WTC11 (cell line): ENCODE measurements at regions not wholly inside any gene's neighbourhood (a gene's known extent, or its start where the extent isn't known, plus 50 kb on each side); places are given as distances from the start of the nearest gene placed in this dataset.

Experiments used
- ATAC-seq: fragments of 200-7000 bp; cut with Tn5 transposase; 2 replicates; pipeline ENCODE4 v1.10.0; 2021; ENCODE audit warnings: mild to moderate bottlenecking, moderate library complexity
- CTCF ChIA-PET: fragments of 300-600 bp; sonication (Branson Sonifier 250); formaldehyde crosslinking; loops from one replicate; lab custom pipeline; 2021; ENCODE audit warnings: antibody characterized with exemption; lab: Charles Lee
- POLR2A ChIA-PET: fragments of 350-600 bp; sonication (Branson Sonifier 250); formaldehyde crosslinking; loops from one replicate; lab custom pipeline; 2021; ENCODE audit warnings: antibody characterized with exemption; lab: Charles Lee
- DNase-seq: peaks from one replicate; pipeline ENCODE4 v3.0.0; 2021; ENCODE audit warnings: low spot score
- H3K27ac Mint-ChIP-seq: 2 replicates; pipeline ENCODE4 v1.8.0; 2021; ENCODE audit warnings: mixed read lengths
- H3K27me3 Mint-ChIP-seq: 2 replicates; pipeline ENCODE4 v1.8.0; 2021; ENCODE audit warnings: low read depth, mild to moderate bottlenecking, moderate library complexity, mixed read lengths
- H3K36me3 Mint-ChIP-seq: 2 replicates; pipeline ENCODE4 v1.8.0; 2021; ENCODE audit warnings: mixed read lengths
- H3K4me1 Mint-ChIP-seq: 2 replicates; pipeline ENCODE4 v1.8.0; 2022; ENCODE audit warnings: mixed read lengths
- H3K4me3 Mint-ChIP-seq: 2 replicates; pipeline ENCODE4 v1.8.0; 2021; ENCODE audit warnings: mild to moderate bottlenecking, moderate library complexity, mixed read lengths
- H3K9me3 Mint-ChIP-seq: 2 replicates; pipeline ENCODE4 v1.8.0; 2021; ENCODE audit warnings: mixed read lengths
- CBFB ChIP-seq: sonication (generic); formaldehyde crosslinking; IDR thresholded peaks from 2 replicates; pipeline ENCODE4 v1.8.1; 2022; ENCODE audit warnings: mild to moderate bottlenecking, low read depth, missing genetic modification reagents
- GABPB1 ChIP-seq: sonication (generic); formaldehyde crosslinking; IDR thresholded peaks from 2 replicates; pipeline ENCODE4 v1.8.1; 2023; ENCODE audit warnings: mild to moderate bottlenecking, missing genetic modification reagents
- JAZF1 ChIP-seq: fragments of 250-450 bp; sonication (Bioruptor Pico); IDR thresholded peaks from 2 replicates; pipeline ENCODE4 v1.9.0; 2021; ENCODE audit warnings: moderate library complexity, mild to moderate bottlenecking, inconsistent platforms
- NFATC4 ChIP-seq: fragments of 250-450 bp; sonication (Bioruptor Pico); IDR thresholded peaks from 2 replicates; pipeline ENCODE4 v1.9.0; 2021; ENCODE audit warnings: mild to moderate bottlenecking
- NFYB ChIP-seq: sonication (generic); formaldehyde crosslinking; conservative IDR thresholded peaks from 2 replicates; pipeline ENCODE4 v1.8.0; 2022; ENCODE audit warnings: low read depth, missing genetic modification reagents
- NR1H2 ChIP-seq: sonication (generic); formaldehyde crosslinking; IDR thresholded peaks from 2 replicates; pipeline ENCODE4 v1.9.0; 2021; ENCODE audit warnings: mild to moderate bottlenecking, moderate library complexity, missing genetic modification reagents
- NR2C2 ChIP-seq: sonication (generic); formaldehyde crosslinking; IDR thresholded peaks from 2 replicates; pipeline ENCODE4 v1.8.0; 2022; ENCODE audit warnings: mild to moderate bottlenecking, missing genetic modification reagents
- SMAD3 ChIP-seq: sonication (generic); formaldehyde crosslinking; IDR thresholded peaks from 2 replicates; pipeline ENCODE4 v1.8.0; 2022; ENCODE audit warnings: missing genetic modification reagents, mild to moderate bottlenecking, borderline replicate concordance
- SOX15 ChIP-seq: fragments of 250-450 bp; sonication (Bioruptor Pico); IDR thresholded peaks from 2 replicates; pipeline ENCODE4 v1.9.0; 2021; ENCODE audit warnings: mild to moderate bottlenecking
- ZNF219 ChIP-seq: sonication (generic); formaldehyde crosslinking; IDR thresholded peaks from 2 replicates; pipeline ENCODE4 v1.8.0; 2023; ENCODE audit warnings: missing genetic modification reagents, mild to moderate bottlenecking, borderline replicate concordance
- ZNF232 ChIP-seq: sonication (generic); formaldehyde crosslinking; IDR thresholded peaks from 2 replicates; pipeline ENCODE4 v1.8.0; 2022; ENCODE audit warnings: mild to moderate bottlenecking, missing genetic modification reagents
- ZNF317 ChIP-seq: sonication (generic); formaldehyde crosslinking; IDR thresholded peaks from 2 replicates; pipeline ENCODE4 v1.8.1; 2023; ENCODE audit warnings: low read depth, mild to moderate bottlenecking, moderate library complexity, missing genetic modification reagents, borderline replicate concordance
- ZNF396 ChIP-seq: fragments of 250-450 bp; sonication (Bioruptor Pico); IDR thresholded peaks from 2 replicates; pipeline ENCODE4 v1.8.0; 2021; ENCODE audit warnings: mild to moderate bottlenecking, moderate library complexity, borderline replicate concordance
- TF ChIP-seq, protein P1 (sequence below): sonication (generic); formaldehyde crosslinking; IDR thresholded peaks from 2 replicates; pipeline ENCODE4 v1.8.1; 2023; ENCODE audit warnings: mild to moderate bottlenecking, missing genetic modification reagents, moderate library complexity
- TF ChIP-seq, protein P2 (sequence below): sonication (generic); formaldehyde crosslinking; IDR thresholded peaks from 2 replicates; pipeline ENCODE4 v1.8.1; 2023; ENCODE audit warnings: mild to moderate bottlenecking, moderate library complexity, missing genetic modification reagents
- TF ChIP-seq, protein P3 (sequence below): fragments of 250-450 bp; sonication (Bioruptor Pico); IDR thresholded peaks from 2 replicates; pipeline ENCODE4 v2.1.2; 2022; ENCODE audit warnings: mild to moderate bottlenecking, moderate library complexity
- TF ChIP-seq, protein P4 (sequence below): sonication (generic); formaldehyde crosslinking; IDR thresholded peaks from 2 replicates; pipeline ENCODE4 v1.8.1; 2022; ENCODE audit warnings: low read depth, mild to moderate bottlenecking, moderate library complexity, missing genetic modification reagents, borderline replicate concordance
- TF ChIP-seq, protein P5 (sequence below): sonication (generic); formaldehyde crosslinking; IDR thresholded peaks from 2 replicates; pipeline ENCODE4 v1.8.1; 2022; ENCODE audit warnings: mild to moderate bottlenecking, moderate library complexity, missing genetic modification reagents
- TF ChIP-seq, protein P6 (sequence below): fragments of 250-450 bp; sonication (Bioruptor Pico); IDR thresholded peaks from 2 replicates; pipeline ENCODE4 v1.8.0; 2021; ENCODE audit warnings: mild to moderate bottlenecking
- TF ChIP-seq, protein P7 (sequence below): sonication (generic); formaldehyde crosslinking; IDR thresholded peaks from 2 replicates; pipeline ENCODE4 v1.8.0; 2023; ENCODE audit warnings: missing genetic modification reagents

DNA sequence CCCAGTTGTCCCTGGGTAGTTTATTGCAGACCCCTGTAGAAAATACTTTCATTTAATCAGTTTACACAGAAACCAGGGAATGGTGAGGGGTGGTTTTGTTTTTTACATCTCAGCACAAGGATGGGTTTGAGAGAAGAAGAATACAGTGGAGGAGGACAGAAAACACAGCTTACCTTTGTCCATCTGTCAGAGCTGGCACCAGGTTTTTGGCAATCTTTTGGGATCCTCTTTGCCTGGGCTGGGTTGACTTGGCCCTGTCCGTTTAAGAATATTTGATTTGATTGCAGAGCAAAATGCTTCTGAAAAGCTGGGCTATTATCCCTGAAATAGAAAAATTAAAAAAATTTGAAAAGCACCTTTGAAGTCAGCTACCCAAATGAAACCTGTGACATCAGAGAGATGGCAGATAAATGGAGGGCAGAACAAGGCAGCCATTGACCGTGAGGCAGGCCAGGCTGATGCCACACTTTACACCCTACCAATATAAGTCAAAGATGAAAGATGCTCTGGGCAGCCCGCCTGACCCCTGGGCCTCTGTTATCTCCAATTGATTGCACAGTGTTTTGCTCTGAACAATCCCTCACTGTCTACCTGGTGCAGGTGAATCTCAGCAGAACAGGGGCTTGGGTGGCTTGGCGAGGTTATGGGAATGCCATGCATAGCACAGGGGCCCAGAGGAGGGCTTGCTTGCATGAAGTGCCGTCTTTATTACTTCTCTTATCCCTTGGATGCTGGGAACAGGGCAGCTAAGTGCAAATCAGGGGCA lies 218.8 kb downstream of the LMX1A start:
- no peak overlapping the region for H3K4me3 Mint-ChIP-seq
- ATAC-seq = no peak

DNA sequence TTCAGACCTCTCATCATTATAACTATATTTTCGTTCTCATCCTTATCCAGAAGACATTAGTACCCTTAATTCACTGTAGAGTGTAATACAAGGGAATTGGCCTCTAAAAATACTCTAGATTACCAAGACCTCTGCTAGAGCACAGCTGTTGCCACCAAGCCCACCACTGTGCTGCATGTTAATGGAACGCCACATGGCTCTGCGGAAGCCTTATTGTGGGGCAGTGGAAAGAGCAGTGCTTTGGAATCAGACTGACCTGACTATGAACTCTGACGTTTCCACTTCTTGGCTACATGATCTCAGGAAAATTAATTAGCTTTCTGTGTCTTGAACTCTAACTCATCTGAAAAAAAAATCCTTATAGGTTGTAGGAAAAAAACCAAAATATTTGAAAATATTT lies 222.1 kb downstream of the LMX1A start:
- Mint-ChIP-seq H3K4me1 (peaks cover 1% of the 10 kb centered on the region; the same call in 1 of the 2 replicates), H3K9me3 (no peaks in the 10 kb centered on the region), H3K4me3 (no peak overlapping the region)
- CTCF ChIA-PET = interaction anchor here (1.0 kb wide), 1 partner anchor 11 kb away, joined by 4 read pairs; no protein-coding TSS in a partner anchor
- ATAC-seq = no peak
- TF ChIP-seq GABPB1 (CRISPR knock-in tag) (no peak), ZNF232 (CRISPR knock-in tag) (no peak), NFYB (no peak), JAZF1 (CRISPR knock-in tag) (no peak), SOX15 (CRISPR knock-in tag) (no peak), SMAD3 (no peak), NR2C2 (no peak), NR1H2 (CRISPR knock-in tag) (no peak), ZNF219 (CRISPR knock-in tag) (no peak), ZNF317 (CRISPR knock-in tag) (no peak), CBFB (CRISPR knock-in tag) (no peak), ZNF396 (CRISPR knock-in tag) (no peak), NFATC4 (CRISPR knock-in tag) (no peak)
- TF ChIP-seq, protein P1, sequence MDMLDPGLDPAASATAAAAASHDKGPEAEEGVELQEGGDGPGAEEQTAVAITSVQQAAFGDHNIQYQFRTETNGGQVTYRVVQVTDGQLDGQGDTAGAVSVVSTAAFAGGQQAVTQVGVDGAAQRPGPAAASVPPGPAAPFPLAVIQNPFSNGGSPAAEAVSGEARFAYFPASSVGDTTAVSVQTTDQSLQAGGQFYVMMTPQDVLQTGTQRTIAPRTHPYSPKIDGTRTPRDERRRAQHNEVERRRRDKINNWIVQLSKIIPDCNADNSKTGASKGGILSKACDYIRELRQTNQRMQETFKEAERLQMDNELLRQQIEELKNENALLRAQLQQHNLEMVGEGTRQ (CRISPR knock-in tag) = no peak
- TF ChIP-seq, protein P2, sequence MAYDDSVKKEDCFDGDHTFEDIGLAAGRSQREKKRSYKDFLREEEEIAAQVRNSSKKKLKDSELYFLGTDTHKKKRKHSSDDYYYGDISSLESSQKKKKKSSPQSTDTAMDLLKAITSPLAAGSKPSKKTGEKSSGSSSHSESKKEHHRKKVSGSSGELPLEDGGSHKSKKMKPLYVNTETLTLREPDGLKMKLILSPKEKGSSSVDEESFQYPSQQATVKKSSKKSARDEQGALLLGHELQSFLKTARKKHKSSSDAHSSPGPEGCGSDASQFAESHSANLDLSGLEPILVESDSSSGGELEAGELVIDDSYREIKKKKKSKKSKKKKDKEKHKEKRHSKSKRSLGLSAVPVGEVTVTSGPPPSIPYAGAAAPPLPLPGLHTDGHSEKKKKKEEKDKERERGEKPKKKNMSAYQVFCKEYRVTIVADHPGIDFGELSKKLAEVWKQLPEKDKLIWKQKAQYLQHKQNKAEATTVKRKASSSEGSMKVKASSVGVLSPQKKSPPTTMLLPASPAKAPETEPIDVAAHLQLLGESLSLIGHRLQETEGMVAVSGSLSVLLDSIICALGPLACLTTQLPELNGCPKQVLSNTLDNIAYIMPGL = no peak
- TF ChIP-seq, protein P3, sequence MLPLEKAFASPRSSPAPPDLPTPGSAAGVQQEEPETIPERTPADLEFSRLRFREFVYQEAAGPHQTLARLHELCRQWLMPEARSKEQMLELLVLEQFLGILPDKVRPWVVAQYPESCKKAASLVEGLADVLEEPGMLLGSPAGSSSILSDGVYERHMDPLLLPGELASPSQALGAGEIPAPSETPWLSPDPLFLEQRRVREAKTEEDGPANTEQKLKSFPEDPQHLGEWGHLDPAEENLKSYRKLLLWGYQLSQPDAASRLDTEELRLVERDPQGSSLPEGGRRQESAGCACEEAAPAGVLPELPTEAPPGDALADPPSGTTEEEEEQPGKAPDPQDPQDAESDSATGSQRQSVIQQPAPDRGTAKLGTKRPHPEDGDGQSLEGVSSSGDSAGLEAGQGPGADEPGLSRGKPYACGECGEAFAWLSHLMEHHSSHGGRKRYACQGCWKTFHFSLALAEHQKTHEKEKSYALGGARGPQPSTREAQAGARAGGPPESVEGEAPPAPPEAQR (CRISPR knock-in tag) = no peak
- TF ChIP-seq, protein P4, sequence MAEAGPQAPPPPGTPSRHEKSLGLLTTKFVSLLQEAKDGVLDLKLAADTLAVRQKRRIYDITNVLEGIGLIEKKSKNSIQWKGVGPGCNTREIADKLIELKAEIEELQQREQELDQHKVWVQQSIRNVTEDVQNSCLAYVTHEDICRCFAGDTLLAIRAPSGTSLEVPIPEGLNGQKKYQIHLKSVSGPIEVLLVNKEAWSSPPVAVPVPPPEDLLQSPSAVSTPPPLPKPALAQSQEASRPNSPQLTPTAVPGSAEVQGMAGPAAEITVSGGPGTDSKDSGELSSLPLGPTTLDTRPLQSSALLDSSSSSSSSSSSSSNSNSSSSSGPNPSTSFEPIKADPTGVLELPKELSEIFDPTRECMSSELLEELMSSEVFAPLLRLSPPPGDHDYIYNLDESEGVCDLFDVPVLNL (CRISPR knock-in tag) = no peak
- TF ChIP-seq, protein P5, sequence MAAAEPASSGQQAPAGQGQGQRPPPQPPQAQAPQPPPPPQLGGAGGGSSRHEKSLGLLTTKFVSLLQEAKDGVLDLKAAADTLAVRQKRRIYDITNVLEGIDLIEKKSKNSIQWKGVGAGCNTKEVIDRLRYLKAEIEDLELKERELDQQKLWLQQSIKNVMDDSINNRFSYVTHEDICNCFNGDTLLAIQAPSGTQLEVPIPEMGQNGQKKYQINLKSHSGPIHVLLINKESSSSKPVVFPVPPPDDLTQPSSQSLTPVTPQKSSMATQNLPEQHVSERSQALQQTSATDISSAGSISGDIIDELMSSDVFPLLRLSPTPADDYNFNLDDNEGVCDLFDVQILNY (CRISPR knock-in tag) = no peak
- TF ChIP-seq, protein P6, sequence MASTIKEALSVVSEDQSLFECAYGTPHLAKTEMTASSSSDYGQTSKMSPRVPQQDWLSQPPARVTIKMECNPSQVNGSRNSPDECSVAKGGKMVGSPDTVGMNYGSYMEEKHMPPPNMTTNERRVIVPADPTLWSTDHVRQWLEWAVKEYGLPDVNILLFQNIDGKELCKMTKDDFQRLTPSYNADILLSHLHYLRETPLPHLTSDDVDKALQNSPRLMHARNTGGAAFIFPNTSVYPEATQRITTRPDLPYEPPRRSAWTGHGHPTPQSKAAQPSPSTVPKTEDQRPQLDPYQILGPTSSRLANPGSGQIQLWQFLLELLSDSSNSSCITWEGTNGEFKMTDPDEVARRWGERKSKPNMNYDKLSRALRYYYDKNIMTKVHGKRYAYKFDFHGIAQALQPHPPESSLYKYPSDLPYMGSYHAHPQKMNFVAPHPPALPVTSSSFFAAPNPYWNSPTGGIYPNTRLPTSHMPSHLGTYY (CRISPR knock-in tag) = no peak
- TF ChIP-seq, protein P7, sequence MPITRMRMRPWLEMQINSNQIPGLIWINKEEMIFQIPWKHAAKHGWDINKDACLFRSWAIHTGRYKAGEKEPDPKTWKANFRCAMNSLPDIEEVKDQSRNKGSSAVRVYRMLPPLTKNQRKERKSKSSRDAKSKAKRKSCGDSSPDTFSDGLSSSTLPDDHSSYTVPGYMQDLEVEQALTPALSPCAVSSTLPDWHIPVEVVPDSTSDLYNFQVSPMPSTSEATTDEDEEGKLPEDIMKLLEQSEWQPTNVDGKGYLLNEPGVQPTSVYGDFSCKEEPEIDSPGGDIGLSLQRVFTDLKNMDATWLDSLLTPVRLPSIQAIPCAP (CRISPR knock-in tag) = no peak
- TF ChIP-seq, all 79 proteins: peak for 0
- H3K36me3 Mint-ChIP-seq = no peaks in the 10 kb centered on the region
- peaks cover 3% of the 10 kb centered on the region for H3K27me3 Mint-ChIP-seq
- POLR2A ChIA-PET = no interaction called here
- no peak overlapping the region for H3K27ac Mint-ChIP-seq
- no peak for DNase-seq

More for the DNA sequence above, 218.8 kb downstream of the LMX1A start:
- CTCF ChIA-PET = interaction anchor here (1.5 to 1.6 kb wide), 2 partner anchors 8 to 231 kb away, joined by 4 to 10 read pairs; no protein-coding TSS in a partner anchor
- peak; percentile 72 for TF ChIP-seq GABPB1 (CRISPR knock-in tag)
- TF ChIP-seq, protein P2 = no peak
- Mint-ChIP-seq H3K27ac (no peak overlapping the region), H3K9me3 (no peaks in the 10 kb centered on the region), H3K27me3 (peaks cover 26% of the 10 kb centered on the region), H3K36me3 (no peaks in the 10 kb centered on the region), H3K4me1 (no peaks in the 10 kb centered on the region)
- no peak for DNase-seq
- POLR2A ChIA-PET = no interaction called here
